ENCODE measurements at regions not wholly inside any gene's neighbourhood (a gene's known extent, or its start where the extent isn't known, plus 50 kb on each side); places are given as distances from the start of the nearest gene placed in this dataset.
A peak's percentile ranks its signal among the peaks of the same experiment; 100 is the strongest.

DNA sequence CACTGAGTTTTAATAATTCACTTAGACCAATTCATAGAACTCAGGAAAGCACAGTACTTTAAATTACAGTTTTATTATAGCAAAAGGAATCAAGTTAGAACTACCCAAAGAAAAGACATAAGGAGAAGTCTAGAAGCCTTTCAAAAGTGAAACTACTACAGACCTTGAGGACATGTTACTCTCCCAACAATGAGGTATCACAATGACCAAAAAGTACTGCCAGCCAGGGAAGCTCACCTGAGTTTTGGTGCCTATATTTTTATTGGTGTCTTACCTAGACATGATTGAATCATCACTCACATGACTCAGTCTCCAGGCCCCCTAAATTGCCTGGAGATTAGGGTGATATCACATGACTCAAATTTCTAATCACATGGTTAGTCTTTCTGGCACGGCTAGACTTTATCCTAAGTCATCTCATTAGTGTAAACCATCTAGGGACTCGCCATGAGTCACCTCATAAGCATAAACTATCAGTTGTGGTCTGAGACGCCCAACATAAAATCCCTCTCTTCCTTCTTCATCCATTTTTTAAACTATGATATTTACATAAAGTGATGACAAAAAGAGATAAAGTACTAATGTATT lies 372.3 kb downstream of the TMA16 start:
- TF ChIP-seq POLR2A (IDR thresholded peaks at IDR 0.05; ENCODE audit: low read length) (no peak), GATA1 (IDR thresholded peaks at IDR 0.05; ENCODE audit: low read depth, low read length) (no peak)
- peak in 1 of 2 experiments; percentile 18 for DNase-seq

DNA sequence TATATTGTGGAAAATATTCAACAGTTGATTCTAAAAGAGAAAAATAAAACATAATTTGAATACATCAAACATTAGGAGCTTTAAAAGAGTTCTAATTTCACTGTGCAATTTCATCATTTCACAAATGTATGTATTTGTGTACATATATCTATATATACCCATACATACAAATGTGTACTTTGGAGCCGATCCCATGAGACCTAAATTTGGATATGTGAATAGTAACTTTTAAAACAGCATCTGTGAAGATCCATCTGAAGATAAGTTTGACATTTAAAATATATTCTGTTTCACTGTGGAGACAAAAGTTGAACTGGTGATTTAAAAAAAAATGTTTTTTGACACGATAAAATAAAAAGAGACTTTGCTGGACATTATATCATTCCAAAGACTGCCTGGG lies 374.0 kb downstream of the TMA16 start:
- DNase-seq = no peak
- TF ChIP-seq GATA1 (IDR thresholded peaks at IDR 0.05; ENCODE audit: low read depth, low read length) = no peak
- no peak for TF ChIP-seq POLR2A (IDR thresholded peaks at IDR 0.05; ENCODE audit: low read length)

DNA sequence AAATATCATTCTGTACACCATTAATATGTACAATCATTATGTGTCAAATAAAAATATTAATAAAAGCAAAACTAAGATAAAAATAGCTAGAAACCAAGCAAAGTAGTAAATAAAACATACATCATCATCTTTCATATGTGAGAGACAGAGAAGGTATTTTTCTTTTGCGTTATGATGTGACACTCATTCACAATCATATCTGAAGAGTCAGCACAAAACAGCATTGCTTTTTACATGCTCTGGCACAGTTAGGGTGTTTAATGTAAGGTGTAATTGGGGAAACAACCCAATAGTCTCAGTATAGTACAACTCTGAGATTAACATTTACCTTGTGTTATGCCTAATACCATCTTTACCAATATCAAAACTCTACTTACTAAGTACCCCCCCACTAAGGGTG lies 376.6 kb downstream of the TMA16 start:
- TF ChIP-seq POLR2A (IDR thresholded peaks at IDR 0.05; ENCODE audit: low read length) = no peak
- no peak for TF ChIP-seq GATA1 (IDR thresholded peaks at IDR 0.05; ENCODE audit: low read depth, low read length)
- no peak for DNase-seq

DNA sequence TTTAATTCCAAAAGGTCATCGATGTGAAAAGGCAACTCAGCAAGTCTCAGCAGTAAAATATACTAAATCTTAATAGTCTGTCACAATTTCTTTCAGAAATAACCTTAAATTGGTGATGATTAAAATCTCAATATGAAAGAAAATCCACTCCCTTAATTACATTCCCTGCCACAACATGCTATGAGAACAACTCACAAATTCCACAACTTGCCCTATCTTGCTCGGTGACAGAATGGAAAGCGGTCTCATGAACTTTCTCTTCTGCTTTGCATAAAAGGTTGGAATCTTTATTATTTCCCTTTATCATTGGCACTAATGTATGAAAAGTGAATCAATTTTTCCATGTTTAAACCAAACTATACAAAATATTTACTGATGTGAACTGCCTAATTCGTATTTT lies 380.8 kb downstream of the TMA16 start:
- DNase-seq = no peak
- no peak for TF ChIP-seq GATA1 (IDR thresholded peaks at IDR 0.05; ENCODE audit: low read depth, low read length)
- no peak for TF ChIP-seq POLR2A (IDR thresholded peaks at IDR 0.05; ENCODE audit: low read length)

DNA sequence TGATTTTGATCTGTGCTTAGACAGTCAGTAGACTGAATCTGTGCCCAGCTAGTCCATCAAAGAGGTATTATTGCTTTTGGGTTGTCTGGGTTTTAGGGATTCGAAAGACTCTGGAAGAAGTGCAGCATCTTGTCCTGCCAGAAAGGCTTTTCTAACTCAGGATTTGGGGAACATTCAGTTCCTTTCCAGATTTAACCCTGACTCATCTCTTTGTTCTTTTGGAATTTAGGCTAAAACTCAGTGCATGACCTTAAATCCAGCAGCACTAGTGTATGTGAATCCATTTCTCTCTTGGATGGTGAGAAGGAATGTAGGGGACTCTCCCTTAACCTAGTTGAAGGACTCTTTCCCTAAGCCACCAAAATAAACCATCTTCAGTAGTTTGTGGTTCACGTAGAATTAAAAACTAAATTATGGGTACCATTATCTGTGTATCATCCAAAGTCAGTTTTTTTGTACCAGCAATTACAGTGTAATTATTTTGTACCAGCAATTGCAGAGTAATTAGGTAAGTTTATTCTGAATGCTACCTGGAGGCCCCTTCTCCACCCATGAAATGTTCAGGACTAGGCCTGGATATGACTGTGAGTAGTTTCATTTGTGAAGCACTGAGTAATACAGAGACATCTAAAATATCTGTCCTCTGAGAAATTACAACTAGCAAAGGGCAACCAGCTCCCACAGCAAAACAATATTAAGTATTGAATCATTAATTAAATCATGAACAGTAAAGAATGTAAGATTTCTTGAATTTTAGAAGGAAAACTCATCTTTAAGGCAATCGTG lies 384.0 kb downstream of the TMA16 start:
- TF ChIP-seq GATA1 (IDR thresholded peaks at IDR 0.05; ENCODE audit: low read depth, low read length) (no peak), POLR2A (IDR thresholded peaks at IDR 0.05; ENCODE audit: low read length) (no peak)
- DNase-seq = no peak

DNA sequence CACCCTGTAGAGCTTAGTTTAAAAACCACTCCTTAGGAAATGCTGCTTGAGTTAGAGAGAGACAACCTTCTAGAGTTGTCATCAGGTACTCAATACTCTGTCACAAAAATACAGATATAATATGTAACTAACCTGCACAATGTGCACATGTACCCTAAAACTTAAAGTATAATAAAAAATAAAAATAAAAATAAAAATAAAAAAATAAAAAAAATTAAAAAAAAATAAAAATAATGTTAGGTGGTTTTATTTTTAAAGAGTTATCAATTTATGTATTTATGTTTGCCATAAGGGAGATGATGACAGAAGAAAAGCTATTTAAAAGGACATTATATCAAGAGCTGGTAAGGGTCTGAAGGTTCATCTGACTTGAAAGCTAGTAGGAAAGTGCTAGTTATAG lies 397.9 kb downstream of the TMA16 start:
- TF ChIP-seq GATA1 (IDR thresholded peaks at IDR 0.05; ENCODE audit: low read depth, low read length) = no peak
- no peak for TF ChIP-seq POLR2A (IDR thresholded peaks at IDR 0.05; ENCODE audit: low read length)
- DNase-seq = no peak

DNA sequence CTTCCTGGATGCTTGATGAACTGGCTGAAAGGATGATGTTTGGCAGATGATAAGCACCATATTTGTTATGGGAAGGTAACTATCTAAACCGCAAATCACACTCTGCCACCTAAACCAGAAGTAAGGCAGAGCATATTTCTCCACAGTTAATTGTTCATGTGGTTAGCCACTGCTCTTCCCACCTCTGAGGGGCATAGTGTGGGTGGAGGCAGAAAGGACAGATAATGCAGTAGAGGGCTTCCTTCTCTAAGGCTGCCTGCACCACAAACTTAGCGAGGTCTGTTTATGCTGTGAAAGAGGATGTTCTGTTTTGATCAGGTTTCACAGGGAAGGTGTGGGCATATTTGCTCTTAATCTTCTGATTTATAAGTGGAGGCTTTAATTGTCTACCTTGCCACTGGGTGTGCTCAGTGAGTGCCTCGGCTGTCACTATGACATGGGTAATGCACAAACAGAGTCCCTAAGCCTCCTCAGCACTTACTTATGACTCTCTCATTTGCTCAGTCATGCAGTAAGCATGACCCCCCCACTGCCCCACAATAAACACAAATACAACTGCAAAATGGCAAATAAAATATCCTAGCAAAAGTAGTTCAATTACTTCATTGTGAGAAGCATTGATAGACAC lies 401.0 kb downstream of the TMA16 start:
- no peak for DNase-seq
- TF ChIP-seq GATA1 (IDR thresholded peaks at IDR 0.05; ENCODE audit: low read depth, low read length) (no peak), POLR2A (IDR thresholded peaks at IDR 0.05; ENCODE audit: low read length) (no peak)

DNA sequence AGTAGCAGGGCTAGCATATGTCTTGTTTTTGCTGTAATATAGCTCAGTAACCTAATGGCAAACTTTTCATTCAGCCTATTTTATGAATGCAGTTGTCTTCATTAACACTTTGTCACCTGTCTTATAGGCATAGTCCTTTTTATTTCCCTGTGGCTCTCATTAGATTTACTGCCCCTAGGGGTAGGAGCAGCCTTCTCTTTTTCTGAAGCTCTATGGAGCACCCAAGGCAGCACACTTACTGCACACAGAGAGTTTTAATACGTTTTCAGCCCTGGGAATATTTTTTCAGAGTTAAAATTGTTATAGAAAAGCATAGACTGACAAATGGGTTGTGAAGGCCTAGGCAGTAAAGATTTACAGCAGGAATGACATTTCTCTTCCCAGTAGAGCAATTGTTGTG lies 406.8 kb downstream of the TMA16 start:
- no peak for DNase-seq
- TF ChIP-seq GATA1 (IDR thresholded peaks at IDR 0.05; ENCODE audit: low read depth, low read length) (no peak), POLR2A (IDR thresholded peaks at IDR 0.05; ENCODE audit: low read length) (no peak)

DNA sequence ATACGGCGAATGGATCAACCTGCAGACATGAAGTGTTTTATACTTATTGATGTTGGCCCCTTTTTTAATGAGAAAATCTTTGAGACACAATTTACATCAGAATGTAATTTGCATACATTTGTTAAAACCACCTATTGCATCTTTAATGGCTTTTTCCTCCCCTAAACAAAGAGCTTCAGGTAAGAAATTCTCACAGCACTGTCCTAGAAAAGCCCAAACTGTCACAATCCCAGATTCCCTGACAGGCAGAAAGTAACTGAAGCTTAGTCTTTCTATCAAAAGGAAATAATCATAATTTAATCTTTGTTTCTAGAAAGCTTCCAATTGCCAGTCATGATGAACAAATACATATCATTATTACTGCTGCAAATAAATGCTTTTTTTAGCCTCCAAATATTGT lies 407.9 kb downstream of the TMA16 start:
- DNase-seq = no peak
- TF ChIP-seq POLR2A (IDR thresholded peaks at IDR 0.05; ENCODE audit: low read length) (no peak), GATA1 (IDR thresholded peaks at IDR 0.05; ENCODE audit: low read depth, low read length) (no peak)

DNA sequence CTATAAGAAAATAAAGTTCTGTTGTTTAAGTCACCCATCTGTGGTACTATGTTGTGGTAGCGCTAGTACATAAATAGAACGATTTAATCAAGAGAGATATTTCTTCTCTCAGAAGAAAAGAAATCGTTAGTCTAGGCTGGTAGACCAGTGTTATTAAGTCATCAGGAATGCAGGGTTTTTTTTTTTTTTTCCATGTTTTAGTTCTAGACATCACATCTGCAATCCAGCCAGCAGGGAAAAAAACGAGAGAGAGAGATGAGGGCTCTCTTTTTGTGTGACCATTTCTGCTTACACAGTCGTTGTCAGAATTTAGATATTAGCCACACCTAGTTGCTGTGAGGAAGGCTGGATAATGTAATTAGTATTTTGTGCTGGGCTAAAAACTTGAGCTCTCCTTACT lies 417.4 kb downstream of the TMA16 start:
- no peak for DNase-seq
- TF ChIP-seq GATA1 (IDR thresholded peaks at IDR 0.05; ENCODE audit: low read depth, low read length) (no peak), POLR2A (IDR thresholded peaks at IDR 0.05; ENCODE audit: low read length) (no peak)

DNA sequence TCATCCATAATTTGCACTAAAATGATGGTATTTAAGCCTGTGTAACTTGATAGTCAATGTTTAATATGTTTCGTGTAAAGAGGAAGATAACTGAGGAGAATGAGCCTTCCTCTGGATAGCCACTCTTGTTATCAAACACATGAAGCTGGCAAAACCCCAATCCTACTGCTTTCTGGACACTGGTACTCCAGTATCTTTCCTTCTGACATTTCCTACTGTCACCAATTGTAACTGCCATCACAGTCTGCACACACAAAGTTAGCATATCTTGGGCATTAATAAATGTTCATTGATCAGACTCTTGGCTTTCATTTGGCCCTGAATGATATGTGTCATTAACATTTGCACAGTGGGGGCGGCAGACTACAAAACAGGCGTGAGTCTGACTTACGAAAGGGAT lies 419.1 kb downstream of the TMA16 start:
- TF ChIP-seq POLR2A (IDR thresholded peaks at IDR 0.05; ENCODE audit: low read length) = no peak
- no peak for TF ChIP-seq GATA1 (IDR thresholded peaks at IDR 0.05; ENCODE audit: low read depth, low read length)
- no peak for DNase-seq

DNA sequence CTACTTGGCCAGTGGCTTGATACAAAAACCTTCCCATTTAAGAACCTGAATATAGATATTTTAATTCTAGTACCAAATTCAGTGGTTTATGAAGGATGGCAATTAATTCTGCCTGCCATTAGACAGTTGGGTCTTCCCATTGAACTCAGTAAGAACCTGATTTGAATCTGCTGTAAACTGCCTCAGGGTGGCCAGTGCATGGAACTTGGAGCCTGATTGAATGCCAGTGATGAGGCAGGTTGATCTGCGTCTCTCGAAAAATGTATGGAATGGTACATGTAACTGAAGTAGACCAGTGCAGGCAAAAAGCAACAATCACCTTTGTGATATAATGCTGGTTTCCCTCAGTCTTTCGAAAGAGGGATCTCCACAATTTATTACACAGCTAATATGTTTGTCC lies 421.4 kb downstream of the TMA16 start:
- no peak for DNase-seq
- no peak for TF ChIP-seq GATA1 (IDR thresholded peaks at IDR 0.05; ENCODE audit: low read depth, low read length)
- no peak for TF ChIP-seq POLR2A (IDR thresholded peaks at IDR 0.05; ENCODE audit: low read length)

DNA sequence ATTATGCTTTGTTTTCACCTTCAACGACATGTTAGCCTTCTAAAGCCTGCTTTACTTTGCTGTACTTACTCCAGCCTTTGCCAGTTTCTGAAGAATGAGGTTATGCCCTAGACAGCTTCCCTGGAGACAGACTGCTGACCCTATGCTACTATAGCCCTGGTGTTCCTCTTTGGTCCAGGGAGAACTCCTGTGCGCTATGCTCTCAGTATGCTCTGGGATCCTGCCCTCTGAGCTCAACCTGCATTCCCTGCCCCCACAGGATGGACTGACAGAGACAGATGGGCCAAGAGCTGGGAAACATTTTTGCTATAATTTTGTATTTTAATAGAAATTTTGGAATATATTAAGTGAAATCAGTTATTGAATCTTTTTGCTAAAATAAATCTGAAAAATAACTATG lies 425.9 kb downstream of the TMA16 start:
- DNase-seq = no peak
- TF ChIP-seq GATA1 (IDR thresholded peaks at IDR 0.05; ENCODE audit: low read depth, low read length) (no peak), POLR2A (IDR thresholded peaks at IDR 0.05; ENCODE audit: low read length) (no peak)

DNA sequence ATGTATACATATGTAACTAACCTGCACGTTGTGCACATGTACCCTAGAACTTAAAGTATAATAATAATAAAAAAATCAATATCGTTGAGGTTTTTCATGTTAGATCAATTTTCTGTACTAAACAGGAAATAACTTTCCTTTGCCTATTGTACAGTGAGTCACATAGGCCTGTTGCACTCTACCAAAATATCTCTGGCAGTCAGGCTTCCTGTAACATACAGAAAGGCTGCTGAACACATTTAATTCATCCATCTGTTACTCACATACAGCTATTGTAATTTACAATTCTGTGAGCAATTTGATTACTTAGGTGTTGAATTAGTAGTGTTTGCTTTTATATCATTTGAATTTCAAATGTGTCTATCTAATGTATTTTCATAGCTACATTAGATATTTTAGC lies 427.8 kb downstream of the TMA16 start:
- TF ChIP-seq POLR2A (IDR thresholded peaks at IDR 0.05; ENCODE audit: low read length) (no peak), GATA1 (IDR thresholded peaks at IDR 0.05; ENCODE audit: low read depth, low read length) (no peak)
- no peak for DNase-seq

DNA sequence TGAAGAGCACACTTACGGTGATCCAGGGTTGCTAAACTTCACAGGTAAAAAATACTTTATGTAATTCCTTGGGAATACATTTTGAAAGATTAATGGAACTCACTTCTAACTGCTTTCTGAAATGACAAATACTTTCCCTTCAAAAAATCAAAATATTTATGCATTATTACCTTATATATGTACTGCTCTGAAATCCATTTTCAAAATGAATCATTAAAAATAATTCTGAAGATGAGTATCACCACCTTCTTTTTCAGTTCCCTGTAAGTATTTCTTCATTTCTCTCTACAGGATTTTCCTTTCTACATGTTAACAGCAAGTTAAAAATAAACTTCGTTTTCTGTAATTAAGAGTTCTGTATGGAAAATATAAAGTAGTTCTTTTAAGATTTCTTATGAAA lies 428.6 kb downstream of the TMA16 start:
- no peak for DNase-seq
- TF ChIP-seq POLR2A (IDR thresholded peaks at IDR 0.05; ENCODE audit: low read length) = no peak
- TF ChIP-seq GATA1 (IDR thresholded peaks at IDR 0.05; ENCODE audit: low read depth, low read length) = no peak

Measured in erythroblast (primary cell).